ENCODE measurements at regions not wholly inside any gene's neighbourhood (a gene's known extent, or its start where the extent isn't known, plus 50 kb on each side); places are given as distances from the start of the nearest gene placed in this dataset.
A peak's percentile ranks its signal among the peaks of the same experiment; 100 is the strongest.

DNA sequence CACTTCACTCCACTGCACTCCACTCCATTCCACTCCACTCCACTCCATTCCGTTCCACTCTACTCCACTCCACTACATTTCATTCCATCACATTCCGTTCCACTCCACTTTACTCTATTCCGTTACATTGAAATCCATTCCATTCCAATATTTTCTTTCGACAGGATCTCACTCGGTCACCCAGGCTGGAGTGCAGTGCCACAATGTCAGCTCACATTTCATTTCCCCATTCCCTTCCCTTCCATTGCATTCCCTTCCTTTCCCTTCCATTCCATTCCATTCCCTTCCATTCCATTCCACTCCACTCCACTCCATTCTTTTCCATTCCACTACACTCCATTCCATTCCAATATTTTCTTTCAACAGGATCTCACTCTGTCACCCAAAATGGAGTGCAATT lies 1407.6 kb upstream of the USP9Y start:
- Histone ChIP-seq H3K36me3 (no peaks in the 10 kb centered on the region), H3K4me1 (no peaks in the 10 kb centered on the region), H3K4me3 (no peak overlapping the region), H3K27me3 (no peaks in the 10 kb centered on the region), H3K9me3 (peaks cover 0 to 4% (median 0%) of the 10 kb centered on the region in 12 donors), H3K27ac (no peak overlapping the region)
- DNase-seq (no peak), ATAC-seq (no peak)
- intact Hi-C loops (cut with DNase I): no loop called here
- TF ChIP-seq POLR2A (IDR thresholded peaks at IDR 0.05): no peak
- TF ChIP-seq, protein P1, sequence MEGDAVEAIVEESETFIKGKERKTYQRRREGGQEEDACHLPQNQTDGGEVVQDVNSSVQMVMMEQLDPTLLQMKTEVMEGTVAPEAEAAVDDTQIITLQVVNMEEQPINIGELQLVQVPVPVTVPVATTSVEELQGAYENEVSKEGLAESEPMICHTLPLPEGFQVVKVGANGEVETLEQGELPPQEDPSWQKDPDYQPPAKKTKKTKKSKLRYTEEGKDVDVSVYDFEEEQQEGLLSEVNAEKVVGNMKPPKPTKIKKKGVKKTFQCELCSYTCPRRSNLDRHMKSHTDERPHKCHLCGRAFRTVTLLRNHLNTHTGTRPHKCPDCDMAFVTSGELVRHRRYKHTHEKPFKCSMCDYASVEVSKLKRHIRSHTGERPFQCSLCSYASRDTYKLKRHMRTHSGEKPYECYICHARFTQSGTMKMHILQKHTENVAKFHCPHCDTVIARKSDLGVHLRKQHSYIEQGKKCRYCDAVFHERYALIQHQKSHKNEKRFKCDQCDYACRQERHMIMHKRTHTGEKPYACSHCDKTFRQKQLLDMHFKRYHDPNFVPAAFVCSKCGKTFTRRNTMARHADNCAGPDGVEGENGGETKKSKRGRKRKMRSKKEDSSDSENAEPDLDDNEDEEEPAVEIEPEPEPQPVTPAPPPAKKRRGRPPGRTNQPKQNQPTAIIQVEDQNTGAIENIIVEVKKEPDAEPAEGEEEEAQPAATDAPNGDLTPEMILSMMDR (IDR thresholded peaks at IDR 0.05): no peak
- WGBS, 4 donors: 36 to 50% (median 44%) methylated on average over 5 of the region's 5 CpGs

DNA sequence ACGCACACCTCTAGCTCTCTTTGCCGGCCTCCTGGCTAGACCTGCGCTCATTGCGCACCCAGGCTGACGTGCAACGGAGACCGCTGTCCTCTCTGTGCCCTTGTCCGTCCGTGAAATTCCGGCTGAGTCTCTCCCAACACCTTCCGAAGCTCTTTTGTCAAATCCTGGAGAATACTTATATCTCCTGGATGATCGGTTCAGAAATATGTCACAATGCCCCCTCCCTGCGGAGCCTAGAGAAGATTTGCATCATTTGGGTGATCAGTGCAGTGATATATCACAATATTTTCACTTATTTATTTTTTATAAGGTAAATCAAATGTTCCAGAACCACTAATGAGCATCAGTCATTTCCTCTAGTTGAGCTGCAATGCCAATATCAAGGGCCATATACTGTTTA lies 1366.9 kb upstream of the USP9Y start:
- intact Hi-C loops (cut with DNase I): no loop called here
- no peaks in the 10 kb centered on the region for H3K36me3 ChIP-seq
- H3K27me3 ChIP-seq: no peaks in the 10 kb centered on the region
- no peak overlapping the region for H3K27ac ChIP-seq
- no peak for ATAC-seq
- H3K4me3 ChIP-seq: no peak overlapping the region
- peak in 4 of 5 donors; percentile 17 to 25 (median 19) for DNase-seq
- H3K9me3 ChIP-seq: no peaks in the 10 kb centered on the region
- no peak for TF ChIP-seq POLR2A (IDR thresholded peaks at IDR 0.05)
- TF ChIP-seq, protein P1 (IDR thresholded peaks at IDR 0.05): no peak
- no peaks in the 10 kb centered on the region for H3K4me1 ChIP-seq
- 58 to 73% (median 67%) methylated on average over 12 to 13 of the region's 13 CpGs for whole genome bisulfite sequencing, 4 donors
